Keratinocyte (primary cell): ENCODE measurements at regions not wholly inside any gene's neighbourhood (a gene's known extent, or its start where the extent isn't known, plus 50 kb on each side); places are given as distances from the start of the nearest gene placed in this dataset.

Experiments used
- DNase-seq: peaks from one replicate; pipeline ENCODE4 v3.0.0-alpha.2; 2011; ENCODE audit warnings: low read depth, missing footprints, low spot score
- FAIRE-seq: peaks from 2 replicates; lab custom pipeline; 2011; peaks lifted over from hg19 to GRCh38; lab: Jason Lieb, UNC
- H2AFZ ChIP-seq: 2 replicates; pipeline ENCODE4 v1.6.0; 2012; ENCODE audit warnings: low read length, control low read depth, inconsistent platforms; ENCODE audit not compliant: control insufficient read depth
- H3K27ac ChIP-seq: 2 replicates; pipeline ENCODE4 v1.5.1; 2011; ENCODE audit warnings: low read length; ENCODE audit not compliant: control insufficient read depth, insufficient read depth
- H3K27me3 ChIP-seq: 3 replicates; pipeline ENCODE4 v1.6.0; 2011; ENCODE audit warnings: low read length; ENCODE audit not compliant: control insufficient read depth, insufficient read depth; ENCODE audit errors: extremely low read depth
- H3K36me3 ChIP-seq, 2 experiments: 2 replicates in 1 of 2; 3 replicates in 1 of 2; pipeline ENCODE4 v1.5.1; 2011; ENCODE audit warnings: low read length in 2 of 2, mild to moderate bottlenecking in 1 of 2; ENCODE audit not compliant: control insufficient read depth in 2 of 2, insufficient read depth in 2 of 2; ENCODE audit errors: extremely low read depth in 1 of 2
- H3K4me1 ChIP-seq: 3 replicates; pipeline ENCODE4 v1.5.1; 2011; ENCODE audit warnings: low read length; ENCODE audit not compliant: control insufficient read depth, insufficient read depth; ENCODE audit errors: extremely low read depth
- H3K4me2 ChIP-seq: 3 replicates; pipeline ENCODE4 v1.6.0; 2011; ENCODE audit warnings: low read depth, low read length; ENCODE audit not compliant: control insufficient read depth, insufficient read depth; ENCODE audit errors: extremely low read depth
- H3K4me3 ChIP-seq, 3 experiments: fragments of 200-600 bp in 1 of 3; sonication (generic) in 1 of 3; 2 replicates in 2 of 3; 3 replicates in 1 of 3; pipeline ENCODE4 v1.5.1; 2011 to 2016; ENCODE audit warnings: low read length in 3 of 3, mild to moderate bottlenecking in 3 of 3, control low read depth in 2 of 3, inconsistent platforms in 1 of 3, low read depth in 1 of 3, mixed read lengths in 1 of 3, mixed run types in 1 of 3, moderate library complexity in 1 of 3; ENCODE audit not compliant: control insufficient read depth in 2 of 3, insufficient read depth in 2 of 3; ENCODE audit errors: extremely low read depth in 1 of 3
- H3K79me2 ChIP-seq: 2 replicates; pipeline ENCODE4 v1.6.0; 2012; ENCODE audit warnings: low read length; ENCODE audit not compliant: control insufficient read depth, insufficient read depth
- H3K9ac ChIP-seq: 3 replicates; pipeline ENCODE4 v1.6.0; 2011; ENCODE audit warnings: low read length; ENCODE audit not compliant: control insufficient read depth, insufficient read depth; ENCODE audit errors: extremely low read depth
- H3K9me1 ChIP-seq: 3 replicates; pipeline ENCODE4 v1.6.0; 2011; ENCODE audit warnings: low read length; ENCODE audit not compliant: control insufficient read depth, insufficient read depth; ENCODE audit errors: extremely low read depth
- H3K9me3 ChIP-seq: 2 replicates; pipeline ENCODE4 v1.5.1; 2012; ENCODE audit warnings: low read depth, low read length; ENCODE audit not compliant: control insufficient read depth
- H4K20me1 ChIP-seq: 3 replicates; pipeline ENCODE4 v1.6.0; 2011; ENCODE audit warnings: low read length; ENCODE audit not compliant: control insufficient read depth, insufficient read depth; ENCODE audit errors: extremely low read depth
- CTCF ChIP-seq, 3 experiments: IDR thresholded peaks in 1 of 3; conservative IDR thresholded peaks in 1 of 3; optimal IDR thresholded peaks in 1 of 3; 2 replicates in 2 of 3; 3 replicates in 1 of 3; pipeline versions ENCODE3 to v1.5.1; 2011; ENCODE audit warnings: low read length in 3 of 3, mild to moderate bottlenecking in 3 of 3, moderate library complexity in 2 of 3, control low read depth in 1 of 3, inconsistent platforms in 1 of 3; ENCODE audit not compliant: insufficient read depth in 2 of 3; ENCODE audit errors: extremely low read depth in 1 of 3
- EZH2 ChIP-seq: IDR thresholded peaks from one replicate; pipeline ENCODE4 v1.6.1; 2012; ENCODE audit warnings: inconsistent platforms, mild to moderate bottlenecking, low read length, moderate library complexity
- dilution Hi-C: fragments of 300-500 bp; cut with MboI; formaldehyde crosslinking; loops from one replicate; pipeline ENCODE4 v1.7.0; 2020; ENCODE audit warnings: low sequenced_read_pairs; ENCODE audit not compliant: extremely low pct_ligation_motif_present

- no peak overlapping the region for H3K27ac ChIP-seq
- no peaks in the 10 kb centered on the region for H3K9me3 ChIP-seq
- no peaks in the 10 kb centered on the region for H3K36me3 ChIP-seq
- no peak overlapping the region for H3K4me3 ChIP-seq
- no peaks in the 10 kb centered on the region for H3K27me3 ChIP-seq
- H3K4me2 ChIP-seq, result no peak overlapping the region
- no peak overlapping the region for H3K9ac ChIP-seq
- no peak for DNase-seq
- dilution Hi-C loops, result no loop called here
- no peaks in the 10 kb centered on the region for H3K4me1 ChIP-seq
- no peaks in the 10 kb centered on the region for H3K79me2 ChIP-seq
- no peak overlapping the region for H2AFZ ChIP-seq
- FAIRE-seq, result no peak
- no peak for TF ChIP-seq CTCF (optimal IDR thresholded peaks at IDR 0.05 in 1 of 3, IDR thresholded peaks at IDR 0.05 in 1 of 3, conservative IDR thresholded peaks at IDR 0.05 in 1 of 3; ENCODE audit: extremely low read depth in 1 of 3, insufficient read depth in 2 of 3, low read length in 3 of 3)
- TF ChIP-seq EZH2, result no peak
- no peaks in the 10 kb centered on the region for H3K9me1 ChIP-seq
- H4K20me1 ChIP-seq, result no peaks in the 10 kb centered on the region
Measured at GRCh38 chr13:63156816-63157215, 1741.2 kb upstream of the PCDH20 start.

GRCh38 chr13:63149375-63149774 is 1733.7 kb upstream of the PCDH20 start:
- Histone ChIP-seq H3K36me3 (no peaks in the 10 kb centered on the region), H3K27me3 (no peaks in the 10 kb centered on the region), H3K4me3 (no peak overlapping the region), H4K20me1 (no peaks in the 10 kb centered on the region), H3K9ac (no peak overlapping the region), H3K4me2 (no peak overlapping the region), H3K79me2 (no peaks in the 10 kb centered on the region), H3K9me1 (no peaks in the 10 kb centered on the region), H2AFZ (no peak overlapping the region), H3K4me1 (no peaks in the 10 kb centered on the region), H3K9me3 (no peaks in the 10 kb centered on the region), H3K27ac (no peak overlapping the region)
- FAIRE-seq, result no peak
- no peak for TF ChIP-seq EZH2
- TF ChIP-seq CTCF (optimal IDR thresholded peaks at IDR 0.05 in 1 of 3, IDR thresholded peaks at IDR 0.05 in 1 of 3, conservative IDR thresholded peaks at IDR 0.05 in 1 of 3; ENCODE audit: extremely low read depth in 1 of 3, insufficient read depth in 2 of 3, low read length in 3 of 3), result no peak
- dilution Hi-C loops, result no loop called here
- no peak for DNase-seq
